HepG2 (cell line): ENCODE measurements at regions not wholly inside any gene's neighbourhood (a gene's known extent, or its start where the extent isn't known, plus 50 kb on each side); places are given as distances from the start of the nearest gene placed in this dataset.

Experiments
- CTCF ChIP-seq: sonication (generic); formaldehyde crosslinking; IDR thresholded peaks from 2 replicates; pipeline ENCODE4 v1.5.0; 2020; ENCODE audit warnings: mild to moderate bottlenecking, missing genetic modification reagents, moderate library complexity
- SP1 ChIP-seq, 2 experiments: fragments of 450-650 bp in 1 of 2; sonication (generic) in 1 of 2; formaldehyde crosslinking in 1 of 2; IDR thresholded peaks; 2 replicates each; pipeline versions ENCODE4 v1.4.0 to v1.6.1; 2016 to 2020; ENCODE audit warnings: missing genetic modification reagents in 1 of 2
- ZFP91 ChIP-seq: sonication (generic); formaldehyde crosslinking; IDR thresholded peaks from 2 replicates; pipeline ENCODE4 v1.9.0; 2022; ENCODE audit warnings: missing genetic modification reagents, mild to moderate bottlenecking, borderline replicate concordance
- ZNF12 ChIP-seq: sonication (generic); formaldehyde crosslinking; IDR thresholded peaks from 2 replicates; pipeline ENCODE4 v1.5.0; 2020; ENCODE audit warnings: missing genetic modification reagents
- ZNF121 ChIP-seq: sonication (generic); formaldehyde crosslinking; IDR thresholded peaks from 2 replicates; pipeline ENCODE4 v1.5.0; 2020; ENCODE audit warnings: mild to moderate bottlenecking, missing genetic modification reagents
- ZNF446 ChIP-seq: sonication (generic); formaldehyde crosslinking; IDR thresholded peaks from 2 replicates; pipeline ENCODE4 v1.5.0; 2020; ENCODE audit warnings: mild to moderate bottlenecking, missing genetic modification reagents
- ZNF564 ChIP-seq: sonication (generic); formaldehyde crosslinking; IDR thresholded peaks from 2 replicates; pipeline ENCODE4 v1.8.1; 2023; ENCODE audit warnings: mild to moderate bottlenecking, missing genetic modification reagents
- ZNF781 ChIP-seq: sonication (generic); formaldehyde crosslinking; IDR thresholded peaks from 2 replicates; pipeline ENCODE4 v1.5.1; 2020; ENCODE audit warnings: borderline replicate concordance, mild to moderate bottlenecking, missing genetic modification reagents; ENCODE audit errors: not compliant biosample characterization
- TF ChIP-seq, protein P1 (sequence below): sonication (generic); formaldehyde crosslinking; IDR thresholded peaks from 2 replicates; pipeline ENCODE4 v1.4.0; 2020; ENCODE audit warnings: missing genetic modification reagents
- TF ChIP-seq, protein P2 (sequence below): fragments of 450-650 bp; IDR thresholded peaks from 2 replicates; pipeline ENCODE4 v1.6.1; 2016
- TF ChIP-seq, protein P3 (sequence below), 2 experiments: IDR thresholded peaks; 2 replicates each; pipeline ENCODE4 v1.6.1; 2011 to 2012; ENCODE audit warnings: low read length in 2 of 2, borderline replicate concordance in 1 of 2, low read depth in 1 of 2, mild to moderate bottlenecking in 1 of 2, moderate library complexity in 1 of 2

- TF ChIP-seq CTCF (CRISPR knock-in tag) (no peak), ZNF564 (CRISPR knock-in tag) (no peak), ZNF781 (CRISPR knock-in tag) (no peak), ZNF446 (CRISPR knock-in tag) (no peak), ZNF121 (CRISPR knock-in tag) (no peak), ZNF12 (CRISPR knock-in tag) (no peak), SP1 (IDR thresholded peaks at IDR 0.05) (no peak), SP1 (CRISPR knock-in tag; IDR thresholded peaks at IDR 0.05) (no peak), ZFP91 (no peak)
- TF ChIP-seq, protein P1, sequence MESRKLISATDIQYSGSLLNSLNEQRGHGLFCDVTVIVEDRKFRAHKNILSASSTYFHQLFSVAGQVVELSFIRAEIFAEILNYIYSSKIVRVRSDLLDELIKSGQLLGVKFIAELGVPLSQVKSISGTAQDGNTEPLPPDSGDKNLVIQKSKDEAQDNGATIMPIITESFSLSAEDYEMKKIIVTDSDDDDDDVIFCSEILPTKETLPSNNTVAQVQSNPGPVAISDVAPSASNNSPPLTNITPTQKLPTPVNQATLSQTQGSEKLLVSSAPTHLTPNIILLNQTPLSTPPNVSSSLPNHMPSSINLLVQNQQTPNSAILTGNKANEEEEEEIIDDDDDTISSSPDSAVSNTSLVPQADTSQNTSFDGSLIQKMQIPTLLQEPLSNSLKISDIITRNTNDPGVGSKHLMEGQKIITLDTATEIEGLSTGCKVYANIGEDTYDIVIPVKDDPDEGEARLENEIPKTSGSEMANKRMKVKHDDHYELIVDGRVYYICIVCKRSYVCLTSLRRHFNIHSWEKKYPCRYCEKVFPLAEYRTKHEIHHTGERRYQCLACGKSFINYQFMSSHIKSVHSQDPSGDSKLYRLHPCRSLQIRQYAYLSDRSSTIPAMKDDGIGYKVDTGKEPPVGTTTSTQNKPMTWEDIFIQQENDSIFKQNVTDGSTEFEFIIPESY (CRISPR knock-in tag) = no peak
- TF ChIP-seq, protein P2, sequence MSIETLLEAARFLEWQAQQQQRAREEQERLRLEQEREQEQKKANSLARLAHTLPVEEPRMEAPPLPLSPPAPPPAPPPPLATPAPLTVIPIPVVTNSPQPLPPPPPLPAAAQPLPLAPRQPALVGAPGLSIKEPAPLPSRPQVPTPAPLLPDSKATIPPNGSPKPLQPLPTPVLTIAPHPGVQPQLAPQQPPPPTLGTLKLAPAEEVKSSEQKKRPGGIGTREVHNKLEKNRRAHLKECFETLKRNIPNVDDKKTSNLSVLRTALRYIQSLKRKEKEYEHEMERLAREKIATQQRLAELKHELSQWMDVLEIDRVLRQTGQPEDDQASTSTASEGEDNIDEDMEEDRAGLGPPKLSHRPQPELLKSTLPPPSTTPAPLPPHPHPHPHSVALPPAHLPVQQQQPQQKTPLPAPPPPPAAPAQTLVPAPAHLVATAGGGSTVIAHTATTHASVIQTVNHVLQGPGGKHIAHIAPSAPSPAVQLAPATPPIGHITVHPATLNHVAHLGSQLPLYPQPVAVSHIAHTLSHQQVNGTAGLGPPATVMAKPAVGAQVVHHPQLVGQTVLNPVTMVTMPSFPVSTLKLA = no peak
- TF ChIP-seq, protein P3, sequence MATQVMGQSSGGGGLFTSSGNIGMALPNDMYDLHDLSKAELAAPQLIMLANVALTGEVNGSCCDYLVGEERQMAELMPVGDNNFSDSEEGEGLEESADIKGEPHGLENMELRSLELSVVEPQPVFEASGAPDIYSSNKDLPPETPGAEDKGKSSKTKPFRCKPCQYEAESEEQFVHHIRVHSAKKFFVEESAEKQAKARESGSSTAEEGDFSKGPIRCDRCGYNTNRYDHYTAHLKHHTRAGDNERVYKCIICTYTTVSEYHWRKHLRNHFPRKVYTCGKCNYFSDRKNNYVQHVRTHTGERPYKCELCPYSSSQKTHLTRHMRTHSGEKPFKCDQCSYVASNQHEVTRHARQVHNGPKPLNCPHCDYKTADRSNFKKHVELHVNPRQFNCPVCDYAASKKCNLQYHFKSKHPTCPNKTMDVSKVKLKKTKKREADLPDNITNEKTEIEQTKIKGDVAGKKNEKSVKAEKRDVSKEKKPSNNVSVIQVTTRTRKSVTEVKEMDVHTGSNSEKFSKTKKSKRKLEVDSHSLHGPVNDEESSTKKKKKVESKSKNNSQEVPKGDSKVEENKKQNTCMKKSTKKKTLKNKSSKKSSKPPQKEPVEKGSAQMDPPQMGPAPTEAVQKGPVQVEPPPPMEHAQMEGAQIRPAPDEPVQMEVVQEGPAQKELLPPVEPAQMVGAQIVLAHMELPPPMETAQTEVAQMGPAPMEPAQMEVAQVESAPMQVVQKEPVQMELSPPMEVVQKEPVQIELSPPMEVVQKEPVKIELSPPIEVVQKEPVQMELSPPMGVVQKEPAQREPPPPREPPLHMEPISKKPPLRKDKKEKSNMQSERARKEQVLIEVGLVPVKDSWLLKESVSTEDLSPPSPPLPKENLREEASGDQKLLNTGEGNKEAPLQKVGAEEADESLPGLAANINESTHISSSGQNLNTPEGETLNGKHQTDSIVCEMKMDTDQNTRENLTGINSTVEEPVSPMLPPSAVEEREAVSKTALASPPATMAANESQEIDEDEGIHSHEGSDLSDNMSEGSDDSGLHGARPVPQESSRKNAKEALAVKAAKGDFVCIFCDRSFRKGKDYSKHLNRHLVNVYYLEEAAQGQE (IDR thresholded peaks at IDR 0.05; ENCODE audit: borderline replicate concordance in 1 of 2, low read depth in 1 of 2, low read length in 2 of 2) = no peak
Observed at GRCh38 chrX:27404366-27404765, 58.8 kb downstream of the PPP4R3C start.
